Left lung (tissue), 4 donors: ENCODE measurements at regions not wholly inside any gene's neighbourhood (a gene's known extent, or its start where the extent isn't known, plus 50 kb on each side); places are given as distances from the start of the nearest gene placed in this dataset.

Source experiments
- ATAC-seq: fragments of 200-7000 bp; cut with Tn5 transposase; one replicate; pipeline ENCODE4 v1.9.1; 2020; ENCODE audit warnings: moderate library complexity
- DNase-seq, 4 donors: peaks; one replicate each; pipeline ENCODE4 v3.0.0-alpha.2; 2013 to 2020
- H3K27ac ChIP-seq, 2 donors: fragments of 200-600 bp; sonication (generic) in 1 of 2; one replicate each; pipeline versions ENCODE4 v1.5.0 to v1.8.0; 2020 to 2021
- H3K27me3 ChIP-seq, 2 donors: fragments of 200-600 bp; sonication (generic) in 1 of 2; one replicate each; pipeline versions ENCODE4 v1.5.0 to v1.8.0; 2020 to 2021
- H3K36me3 ChIP-seq, 2 donors: fragments of 200-600 bp; sonication (generic) in 1 of 2; one replicate each; pipeline versions ENCODE4 v1.5.0 to v1.8.0; 2020 to 2021
- H3K4me1 ChIP-seq, 2 donors: fragments of 200-600 bp; one replicate each; pipeline ENCODE4 v1.8.0; 2021
- H3K4me3 ChIP-seq, 2 donors: fragments of 200-600 bp; sonication (generic) in 1 of 2; one replicate each; pipeline versions ENCODE4 v1.5.0 to v1.8.0; 2020 to 2021; ENCODE audit warnings: mild to moderate bottlenecking in 1 of 2
- H3K9me3 ChIP-seq, 2 donors: fragments of 200-600 bp; sonication (generic) in 1 of 2; one replicate each; pipeline versions ENCODE4 v1.5.0 to v1.8.0; 2020 to 2021
- intact Hi-C, 2 donors: fragments of 100-400 bp; cut with DNase I; formaldehyde crosslinking; loops; one replicate each; pipeline versions ENCODE4 v1.11.2 to v1.14.2; 2022
- TF ChIP-seq, protein P1 (sequence below), 2 donors: fragments of 200-600 bp; sonication (generic) in 1 of 2; IDR thresholded peaks; one replicate each; pipeline versions ENCODE4 v1.5.0 to v1.8.0; 2021; ENCODE audit warnings: antibody characterized with exemption in 2 of 2
- donor health status: DM: no; HTN: yes; CAD: no.
- donor health status: DM: no; HTN: no; CAD: no.

DNA sequence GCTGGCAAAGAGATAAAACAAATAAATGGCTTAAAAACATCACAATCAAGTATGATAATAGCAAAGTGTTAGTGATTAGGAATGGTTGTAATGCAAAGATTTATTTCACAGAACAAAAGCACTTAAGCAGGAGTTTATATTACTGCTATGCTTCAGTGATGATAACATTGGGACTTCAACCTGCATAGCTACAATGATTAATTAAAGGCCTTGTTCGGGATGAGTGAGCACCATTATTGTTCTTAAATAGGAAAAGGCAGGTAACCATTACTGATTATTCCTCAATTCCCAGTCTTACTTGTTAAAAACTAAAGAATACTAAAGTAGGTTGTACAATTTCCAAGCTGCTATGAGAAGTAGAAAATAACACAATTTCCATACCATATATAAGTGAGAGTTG lies 1247.5 kb upstream of the CDH8 start:
- no peaks in the 10 kb centered on the region for H3K27me3 ChIP-seq
- intact Hi-C loops, result no loop called here
- no peak for ATAC-seq

DNA sequence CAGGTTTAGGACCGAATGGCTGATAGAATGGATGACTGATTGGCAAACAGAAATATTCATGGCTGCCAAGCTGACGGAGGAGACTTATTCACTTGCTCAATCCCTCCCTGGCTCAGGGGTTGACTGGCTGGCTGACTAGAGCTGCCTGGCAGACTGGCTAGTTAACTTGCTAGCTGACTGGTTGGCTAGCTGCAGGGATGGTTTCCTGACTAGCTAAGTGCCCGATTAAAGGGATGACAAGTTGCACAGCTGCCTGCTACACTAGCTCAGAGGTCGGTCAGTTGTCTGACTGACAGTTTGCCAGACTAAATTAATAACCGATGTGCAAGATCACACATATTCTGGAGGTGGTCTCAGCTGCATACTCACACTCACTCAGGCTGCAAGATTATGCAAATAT lies 1208.4 kb upstream of the CDH8 start:
- Histone ChIP-seq H3K9me3 (peaks cover 0 to 3% of the 10 kb centered on the region in 2 donors), H3K27me3 (no peaks in the 10 kb centered on the region), H3K4me3 (no peak overlapping the region), H3K4me1 (no peaks in the 10 kb centered on the region), H3K27ac (no peak overlapping the region), H3K36me3 (no peaks in the 10 kb centered on the region)
- DNase-seq, result no peak
- TF ChIP-seq, protein P1, sequence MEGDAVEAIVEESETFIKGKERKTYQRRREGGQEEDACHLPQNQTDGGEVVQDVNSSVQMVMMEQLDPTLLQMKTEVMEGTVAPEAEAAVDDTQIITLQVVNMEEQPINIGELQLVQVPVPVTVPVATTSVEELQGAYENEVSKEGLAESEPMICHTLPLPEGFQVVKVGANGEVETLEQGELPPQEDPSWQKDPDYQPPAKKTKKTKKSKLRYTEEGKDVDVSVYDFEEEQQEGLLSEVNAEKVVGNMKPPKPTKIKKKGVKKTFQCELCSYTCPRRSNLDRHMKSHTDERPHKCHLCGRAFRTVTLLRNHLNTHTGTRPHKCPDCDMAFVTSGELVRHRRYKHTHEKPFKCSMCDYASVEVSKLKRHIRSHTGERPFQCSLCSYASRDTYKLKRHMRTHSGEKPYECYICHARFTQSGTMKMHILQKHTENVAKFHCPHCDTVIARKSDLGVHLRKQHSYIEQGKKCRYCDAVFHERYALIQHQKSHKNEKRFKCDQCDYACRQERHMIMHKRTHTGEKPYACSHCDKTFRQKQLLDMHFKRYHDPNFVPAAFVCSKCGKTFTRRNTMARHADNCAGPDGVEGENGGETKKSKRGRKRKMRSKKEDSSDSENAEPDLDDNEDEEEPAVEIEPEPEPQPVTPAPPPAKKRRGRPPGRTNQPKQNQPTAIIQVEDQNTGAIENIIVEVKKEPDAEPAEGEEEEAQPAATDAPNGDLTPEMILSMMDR (IDR thresholded peaks at IDR 0.05), result no peak
- intact Hi-C loops, result no loop called here
- ATAC-seq, result no peak

More for the DNA sequence above, 1247.5 kb upstream of the CDH8 start:
- Histone ChIP-seq H3K36me3 (no peaks in the 10 kb centered on the region), H3K27ac (no peak overlapping the region), H3K4me1 (no peaks in the 10 kb centered on the region), H3K4me3 (no peak overlapping the region), H3K9me3 (no peaks in the 10 kb centered on the region)
- no peak for DNase-seq
- TF ChIP-seq, protein P1 (IDR thresholded peaks at IDR 0.05), result no peak

DNA sequence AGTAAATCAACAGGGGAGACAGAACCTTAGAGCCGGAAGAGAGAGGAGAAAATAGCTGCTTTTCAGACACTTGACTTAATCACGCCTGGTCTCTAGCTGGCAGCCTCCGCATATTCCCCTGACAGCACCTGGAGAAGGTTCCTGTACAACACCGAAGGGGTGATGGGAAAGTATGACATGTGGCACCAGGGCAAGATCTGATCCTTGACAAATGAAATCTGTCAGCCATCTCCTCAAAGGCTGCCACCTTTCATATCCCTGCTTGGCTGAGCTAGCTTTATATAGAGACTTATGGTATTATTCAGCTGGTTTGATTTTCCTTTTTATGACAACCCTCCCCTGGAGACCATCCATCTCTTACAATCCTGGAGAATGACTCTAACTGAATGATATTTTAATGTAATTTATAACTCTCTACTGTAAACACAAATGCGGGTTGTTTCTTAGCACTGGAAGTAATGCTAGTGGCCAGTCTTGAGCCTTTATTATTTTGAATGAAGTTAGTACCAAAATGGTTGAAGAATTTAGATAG lies 1205.3 kb upstream of the CDH8 start:
- TF ChIP-seq, protein P1 (IDR thresholded peaks at IDR 0.05), result no peak

DNA sequence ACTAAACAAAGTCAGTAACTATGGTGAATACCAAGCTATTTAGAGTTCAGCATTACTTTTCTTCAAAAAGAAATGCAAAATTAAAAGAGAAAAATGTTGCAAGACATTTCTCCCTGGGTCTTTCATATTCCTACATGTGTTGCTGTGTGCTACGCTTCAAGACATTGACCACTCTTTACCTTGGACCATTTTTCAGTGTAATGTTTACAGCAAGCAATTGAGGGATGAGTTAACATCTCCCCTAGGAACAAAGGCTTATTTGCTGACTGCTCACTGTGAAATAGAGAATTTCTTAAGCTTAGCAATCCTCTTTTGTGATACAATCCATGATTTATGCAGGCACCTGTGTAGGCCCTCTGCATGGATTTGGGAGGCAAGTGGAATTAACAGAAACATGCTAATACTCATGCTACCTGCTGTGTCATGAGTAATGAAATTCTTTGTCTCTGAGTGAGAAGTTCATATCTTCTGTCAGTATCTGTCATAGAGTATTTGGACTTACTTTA lies 1202.9 kb upstream of the CDH8 start:
- no peak for DNase-seq
- Histone ChIP-seq H3K36me3 (no peaks in the 10 kb centered on the region), H3K9me3 (peaks cover 0 to 3% of the 10 kb centered on the region in 2 donors), H3K27ac (no peak overlapping the region), H3K4me3 (no peak overlapping the region), H3K4me1 (no peaks in the 10 kb centered on the region), H3K27me3 (no peaks in the 10 kb centered on the region)
- ATAC-seq, result no peak
- TF ChIP-seq, protein P1 (IDR thresholded peaks at IDR 0.05), result no peak
- intact Hi-C loops, result no loop called here

More for the DNA sequence above, 1205.3 kb upstream of the CDH8 start:
- Histone ChIP-seq H3K36me3 (no peaks in the 10 kb centered on the region), H3K27ac (no peak overlapping the region), H3K4me1 (no peaks in the 10 kb centered on the region), H3K4me3 (no peak overlapping the region), H3K9me3 (peaks cover 0 to 3% of the 10 kb centered on the region in 2 donors), H3K27me3 (no peaks in the 10 kb centered on the region)
- intact Hi-C loops, result no loop called here
- DNase-seq, result no peak
- ATAC-seq, result no peak

DNA sequence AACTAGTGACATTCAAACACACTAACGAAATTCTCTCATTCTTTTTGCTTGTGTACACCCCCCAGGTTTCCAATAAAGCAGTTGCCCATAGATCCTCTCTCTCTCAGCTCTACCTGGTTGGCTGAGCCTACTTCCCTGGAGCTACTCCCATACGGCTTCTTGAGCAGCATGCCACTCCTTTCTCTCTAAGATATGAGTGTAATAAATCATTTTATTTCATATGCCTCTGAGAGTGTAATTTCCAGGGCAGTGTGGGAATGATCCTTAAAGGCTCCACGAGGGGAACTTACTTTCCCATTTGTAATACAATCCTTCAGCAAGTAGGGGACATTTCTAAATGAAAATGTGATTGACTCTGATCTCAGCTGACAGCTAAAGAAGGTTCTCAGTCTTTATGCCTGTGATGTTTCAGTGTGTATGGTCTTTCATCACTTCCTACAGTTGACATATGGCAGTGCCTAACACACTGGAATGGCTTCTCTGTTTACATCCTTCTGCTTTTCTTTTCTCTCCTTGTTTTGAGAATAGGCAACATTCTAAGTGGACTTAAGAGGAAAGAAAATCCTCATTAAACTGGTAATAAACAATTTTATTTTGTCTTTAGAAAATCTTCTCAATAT lies 1194.3 kb upstream of the CDH8 start:
- DNase-seq (no peak), ATAC-seq (no peak)
- H3K4me3 ChIP-seq, result no peak overlapping the region
- no peaks in the 10 kb centered on the region for H3K4me1 ChIP-seq
- no peaks in the 10 kb centered on the region for H3K36me3 ChIP-seq
- H3K9me3 ChIP-seq, result peaks cover 0 to 5% of the 10 kb centered on the region in 2 donors
- H3K27ac ChIP-seq, result no peak overlapping the region
- TF ChIP-seq, protein P1 (IDR thresholded peaks at IDR 0.05), result no peak
- intact Hi-C loops, result no loop called here
- H3K27me3 ChIP-seq, result no peaks in the 10 kb centered on the region
